ENCODE measurements at regions not wholly inside any gene's neighbourhood (a gene's known extent, or its start where the extent isn't known, plus 50 kb on each side); places are given as distances from the start of the nearest gene placed in this dataset.

- TF ChIP-seq CTCF (IDR thresholded peaks at IDR 0.05) (no peak), POLR2A (IDR thresholded peaks at IDR 0.05) (no peak)
Measured at GRCh38 chr16:73743665-73744496, 552.7 kb upstream of the PSMD7 start.

All from tibial nerve (tissue), 3 donors.